ENCODE measurements at regions not wholly inside any gene's neighbourhood (a gene's known extent, or its start where the extent isn't known, plus 50 kb on each side); places are given as distances from the start of the nearest gene placed in this dataset.

- Histone ChIP-seq H2AFZ (ENCODE audit: low read depth, low read length) (no peak overlapping the region), H3K27ac (ENCODE audit: low read length, poor library complexity, severe bottlenecking) (no peak overlapping the region), H3K9me3 (ENCODE audit: control insufficient read depth, low read length) (no peaks in the 10 kb centered on the region), H2BK15ac (ENCODE audit: low read depth, poor library complexity, severe bottlenecking) (no peak overlapping the region), H3K36me3 (ENCODE audit: control insufficient read depth in 1 of 2, insufficient read depth in 2 of 2, low read depth in 1 of 2, low read length in 2 of 2) (no peaks in the 10 kb centered on the region), H3K79me1 (replicated peaks; ENCODE audit: low read length, poor library complexity, severe bottlenecking) (no peaks in the 10 kb centered on the region), H3K4me3 (ENCODE audit: insufficient read depth in 1 of 2, low read depth in 1 of 2, low read length in 2 of 2) (no peak overlapping the region), H3K4me1 (ENCODE audit: control insufficient read depth, insufficient read depth, low read depth, low read length) (no peaks in the 10 kb centered on the region), H3K14ac (ENCODE audit: low read length in 2 of 2) (no peak overlapping the region), H3K4ac (ENCODE audit: low read depth in 1 of 2, low read length in 2 of 2) (no peak overlapping the region), H2BK12ac (ENCODE audit: low read length in 2 of 2) (no peak overlapping the region), H2BK5ac (ENCODE audit: low read depth, low read length, poor library complexity, severe bottlenecking) (no peak overlapping the region), H3K18ac (ENCODE audit: low read depth in 1 of 2, low read length in 2 of 2) (no peak overlapping the region), H3K4me2 (ENCODE audit: low read length, poor library complexity, severe bottlenecking) (no peak overlapping the region), H3K27me3 (ENCODE audit: control insufficient read depth in 1 of 2, insufficient read depth in 1 of 2, low read length in 2 of 2) (peaks cover 0 to 81% of the 10 kb centered on the region in 2 experiments), H2BK120ac (ENCODE audit: low read depth, low read length) (no peak overlapping the region), H3K23ac (ENCODE audit: low read length in 2 of 2) (no peak overlapping the region), H2AK5ac (ENCODE audit: low read length, severe bottlenecking) (no peak overlapping the region), H4K91ac (ENCODE audit: low read length) (no peak overlapping the region), H3K9ac (ENCODE audit: low read length) (no peak overlapping the region), H4K8ac (ENCODE audit: low read length) (no peak overlapping the region)
- no peak for DNase-seq
- WGBS, result 87% methylated on average over 15 of the region's 15 CpGs
Observed at GRCh38 chr17:73754886-73755400, 110.7 kb upstream of the SDK2 start.

GRCh38 chr17:73757420-73757819 is 113.2 kb upstream of the SDK2 start:
- Histone ChIP-seq H3K9ac (ENCODE audit: low read length) (no peak overlapping the region), H3K79me1 (replicated peaks; ENCODE audit: low read length, poor library complexity, severe bottlenecking) (no peaks in the 10 kb centered on the region), H3K27ac (ENCODE audit: low read length, poor library complexity, severe bottlenecking) (no peak overlapping the region), H4K8ac (ENCODE audit: low read length) (no peak overlapping the region), H2AFZ (ENCODE audit: low read depth, low read length) (no peak overlapping the region), H2BK12ac (ENCODE audit: low read length in 2 of 2) (no peak overlapping the region), H3K36me3 (ENCODE audit: control insufficient read depth in 1 of 2, insufficient read depth in 2 of 2, low read depth in 1 of 2, low read length in 2 of 2) (no peaks in the 10 kb centered on the region), H2BK15ac (ENCODE audit: low read depth, poor library complexity, severe bottlenecking) (no peak overlapping the region), H3K23ac (ENCODE audit: low read length in 2 of 2) (no peak overlapping the region), H3K27me3 (ENCODE audit: control insufficient read depth in 1 of 2, insufficient read depth in 1 of 2, low read length in 2 of 2) (peaks cover 0 to 86% of the 10 kb centered on the region in 2 experiments), H2BK120ac (ENCODE audit: low read depth, low read length) (no peak overlapping the region), H3K4ac (ENCODE audit: low read depth in 1 of 2, low read length in 2 of 2) (no peak overlapping the region), H3K18ac (ENCODE audit: low read depth in 1 of 2, low read length in 2 of 2) (no peak overlapping the region), H3K14ac (ENCODE audit: low read length in 2 of 2) (no peak overlapping the region), H4K91ac (ENCODE audit: low read length) (no peak overlapping the region), H3K4me2 (ENCODE audit: low read length, poor library complexity, severe bottlenecking) (no peak overlapping the region), H2BK5ac (ENCODE audit: low read depth, low read length, poor library complexity, severe bottlenecking) (no peak overlapping the region), H3K4me3 (ENCODE audit: insufficient read depth in 1 of 2, low read depth in 1 of 2, low read length in 2 of 2) (no peak overlapping the region), H3K4me1 (ENCODE audit: control insufficient read depth, insufficient read depth, low read depth, low read length) (no peaks in the 10 kb centered on the region), H3K9me3 (ENCODE audit: control insufficient read depth, low read length) (no peaks in the 10 kb centered on the region), H2AK5ac (ENCODE audit: low read length, severe bottlenecking) (no peak overlapping the region)
- WGBS, result 82% methylated on average over 11 of the region's 12 CpGs
- no peak for DNase-seq

- no peak for DNase-seq
Observed at GRCh38 chr17:73758245-73758644, 114.0 kb upstream of the SDK2 start.

GRCh38 chr17:73759324-73759723 is 115.1 kb upstream of the SDK2 start:
- Histone ChIP-seq H3K4me1 (ENCODE audit: control insufficient read depth, insufficient read depth, low read depth, low read length) (no peaks in the 10 kb centered on the region), H3K23ac (ENCODE audit: low read length in 2 of 2) (no peak overlapping the region), H3K79me1 (replicated peaks; ENCODE audit: low read length, poor library complexity, severe bottlenecking) (no peaks in the 10 kb centered on the region), H3K4me3 (ENCODE audit: insufficient read depth in 1 of 2, low read depth in 1 of 2, low read length in 2 of 2) (no peak overlapping the region), H2BK5ac (ENCODE audit: low read depth, low read length, poor library complexity, severe bottlenecking) (no peak overlapping the region), H3K4ac (ENCODE audit: low read depth in 1 of 2, low read length in 2 of 2) (no peak overlapping the region), H2BK120ac (ENCODE audit: low read depth, low read length) (no peak overlapping the region), H2AFZ (ENCODE audit: low read depth, low read length) (no peak overlapping the region), H3K14ac (ENCODE audit: low read length in 2 of 2) (no peak overlapping the region), H2BK12ac (ENCODE audit: low read length in 2 of 2) (no peak overlapping the region), H4K91ac (ENCODE audit: low read length) (no peak overlapping the region), H3K9ac (ENCODE audit: low read length) (no peak overlapping the region), H3K18ac (ENCODE audit: low read depth in 1 of 2, low read length in 2 of 2) (no peak overlapping the region), H3K27me3 (ENCODE audit: control insufficient read depth in 1 of 2, insufficient read depth in 1 of 2, low read length in 2 of 2) (peaks cover 0 to 78% of the 10 kb centered on the region in 2 experiments), H4K8ac (ENCODE audit: low read length) (no peak overlapping the region), H3K4me2 (ENCODE audit: low read length, poor library complexity, severe bottlenecking) (no peak overlapping the region), H3K36me3 (ENCODE audit: control insufficient read depth in 1 of 2, insufficient read depth in 2 of 2, low read depth in 1 of 2, low read length in 2 of 2) (no peaks in the 10 kb centered on the region), H2AK5ac (ENCODE audit: low read length, severe bottlenecking) (no peak overlapping the region), H3K27ac (ENCODE audit: low read length, poor library complexity, severe bottlenecking) (no peak overlapping the region), H2BK15ac (ENCODE audit: low read depth, poor library complexity, severe bottlenecking) (no peak overlapping the region), H3K9me3 (ENCODE audit: control insufficient read depth, low read length) (no peaks in the 10 kb centered on the region)
- WGBS, result 31% methylated on average over 5 of the region's 8 CpGs
- DNase-seq, result no peak

More at GRCh38 chr17:73758245-73758644, 114.0 kb upstream of the SDK2 start:
- Histone ChIP-seq H2AFZ (ENCODE audit: low read depth, low read length) (no peak overlapping the region), H3K18ac (ENCODE audit: low read depth in 1 of 2, low read length in 2 of 2) (no peak overlapping the region), H3K9me3 (ENCODE audit: control insufficient read depth, low read length) (no peaks in the 10 kb centered on the region), H4K8ac (ENCODE audit: low read length) (no peak overlapping the region), H3K27ac (ENCODE audit: low read length, poor library complexity, severe bottlenecking) (no peak overlapping the region), H2AK5ac (ENCODE audit: low read length, severe bottlenecking) (no peak overlapping the region), H2BK12ac (ENCODE audit: low read length in 2 of 2) (no peak overlapping the region), H3K4me3 (ENCODE audit: insufficient read depth in 1 of 2, low read depth in 1 of 2, low read length in 2 of 2) (no peak overlapping the region), H3K9ac (ENCODE audit: low read length) (no peak overlapping the region), H3K4me1 (ENCODE audit: control insufficient read depth, insufficient read depth, low read depth, low read length) (no peaks in the 10 kb centered on the region), H3K36me3 (ENCODE audit: control insufficient read depth in 1 of 2, insufficient read depth in 2 of 2, low read depth in 1 of 2, low read length in 2 of 2) (no peaks in the 10 kb centered on the region), H2BK5ac (ENCODE audit: low read depth, low read length, poor library complexity, severe bottlenecking) (no peak overlapping the region), H3K4ac (ENCODE audit: low read depth in 1 of 2, low read length in 2 of 2) (no peak overlapping the region), H3K79me1 (replicated peaks; ENCODE audit: low read length, poor library complexity, severe bottlenecking) (no peaks in the 10 kb centered on the region), H3K27me3 (ENCODE audit: control insufficient read depth in 1 of 2, insufficient read depth in 1 of 2, low read length in 2 of 2) (peaks cover 0 to 78% of the 10 kb centered on the region in 2 experiments), H3K4me2 (ENCODE audit: low read length, poor library complexity, severe bottlenecking) (no peak overlapping the region), H2BK120ac (ENCODE audit: low read depth, low read length) (no peak overlapping the region), H3K23ac (ENCODE audit: low read length in 2 of 2) (no peak overlapping the region), H4K91ac (ENCODE audit: low read length) (no peak overlapping the region), H2BK15ac (ENCODE audit: low read depth, poor library complexity, severe bottlenecking) (no peak overlapping the region), H3K14ac (ENCODE audit: low read length in 2 of 2) (no peak overlapping the region)
- 44% methylated on average over 5 of the region's 7 CpGs for WGBS

All from mesenchymal stem cell (in vitro differentiated cells and primary cell).